Astrocyte (in vitro differentiated cells and primary cell): ENCODE measurements at regions not wholly inside any gene's neighbourhood (a gene's known extent, or its start where the extent isn't known, plus 50 kb on each side); places are given as distances from the start of the nearest gene placed in this dataset.

Experiments used
- DNase-seq: peaks from one replicate; pipeline ENCODE4 v3.0.0-alpha.2; 2010; ENCODE audit warnings: low read depth
- FAIRE-seq: peaks from 2 replicates; lab custom pipeline; 2011; peaks lifted over from hg19 to GRCh38; lab: Jason Lieb, UNC
- H2AFZ ChIP-seq: 2 replicates; pipeline ENCODE4 v1.6.0; 2012; ENCODE audit warnings: low read depth, low read length, inconsistent platforms
- H3K27ac ChIP-seq: 2 replicates; pipeline ENCODE4 v1.5.1; 2011; ENCODE audit warnings: low read depth, low read length, inconsistent platforms
- H3K27me3 ChIP-seq: 2 replicates; pipeline ENCODE4 v1.6.0; 2011; ENCODE audit warnings: low read length, inconsistent platforms; ENCODE audit not compliant: insufficient read depth
- H3K36me3 ChIP-seq: 2 replicates; pipeline ENCODE4 v1.5.1; 2011; ENCODE audit warnings: low read length, inconsistent platforms; ENCODE audit not compliant: insufficient read depth
- H3K4me1 ChIP-seq: 2 replicates; pipeline ENCODE4 v1.5.1; 2011; ENCODE audit warnings: low read length, inconsistent platforms; ENCODE audit not compliant: insufficient read depth
- H3K4me2 ChIP-seq: 2 replicates; pipeline ENCODE4 v1.6.0; 2012; ENCODE audit warnings: low read length, inconsistent platforms
- H3K4me3 ChIP-seq: 2 replicates; pipeline ENCODE4 v1.5.1; 2011; ENCODE audit warnings: low read depth, mild to moderate bottlenecking, low read length, inconsistent platforms; ENCODE audit not compliant: insufficient read depth
- H3K79me2 ChIP-seq: 2 replicates; pipeline ENCODE4 v1.6.0; 2012; ENCODE audit warnings: mild to moderate bottlenecking, low read length, inconsistent platforms; ENCODE audit not compliant: insufficient read depth
- H3K9ac ChIP-seq: 2 replicates; pipeline ENCODE4 v1.6.0; 2012; ENCODE audit warnings: mild to moderate bottlenecking, low read length, inconsistent platforms
- H3K9me3 ChIP-seq: 2 replicates; pipeline ENCODE4 v1.5.1; 2012; ENCODE audit warnings: low read depth, mild to moderate bottlenecking, low read length, inconsistent platforms; ENCODE audit not compliant: insufficient read depth
- H4K20me1 ChIP-seq: 2 replicates; pipeline ENCODE4 v1.6.0; 2012; ENCODE audit warnings: low read length, inconsistent platforms; ENCODE audit not compliant: insufficient read depth
- H3K27ac Mint-ChIP-seq: one replicate; pipeline ENCODE4 v1.8.0; 2021; ENCODE audit warnings: mild to moderate bottlenecking, mixed read lengths; ENCODE audit not compliant: unreplicated experiment
- H3K27me3 Mint-ChIP-seq: one replicate; pipeline ENCODE4 v1.8.0; 2021; ENCODE audit warnings: low read depth, mixed read lengths; ENCODE audit not compliant: unreplicated experiment
- H3K36me3 Mint-ChIP-seq: one replicate; pipeline ENCODE4 v1.8.0; 2021; ENCODE audit warnings: low read depth, mixed read lengths; ENCODE audit not compliant: unreplicated experiment
- H3K4me1 Mint-ChIP-seq: one replicate; pipeline ENCODE4 v1.8.0; 2021; ENCODE audit warnings: low read depth, mixed read lengths; ENCODE audit not compliant: unreplicated experiment
- H3K4me3 Mint-ChIP-seq: one replicate; pipeline ENCODE4 v1.8.0; 2021; ENCODE audit warnings: mild to moderate bottlenecking, moderate library complexity, mixed read lengths; ENCODE audit not compliant: unreplicated experiment
- H3K9me3 Mint-ChIP-seq: one replicate; pipeline ENCODE4 v1.8.0; 2021; ENCODE audit warnings: mild to moderate bottlenecking, mixed read lengths; ENCODE audit not compliant: unreplicated experiment
- CTCF ChIP-seq: IDR thresholded peaks from 2 replicates; pipeline ENCODE4 v1.5.1; 2011; ENCODE audit warnings: low read depth, mild to moderate bottlenecking, inconsistent platforms, low read length, moderate library complexity; ENCODE audit not compliant: insufficient read depth
- EZH2 ChIP-seq: IDR thresholded peaks from 2 replicates; pipeline ENCODE4 v1.6.1; 2012; ENCODE audit warnings: mild to moderate bottlenecking, low read length, inconsistent platforms; ENCODE audit not compliant: insufficient read depth

- Mint-ChIP-seq H3K4me1 (no peaks in the 10 kb centered on the region), H3K4me3 (no peak overlapping the region), H3K27me3 (no peaks in the 10 kb centered on the region), H3K9me3 (no peaks in the 10 kb centered on the region), H3K27ac (no peak overlapping the region), H3K36me3 (no peaks in the 10 kb centered on the region)
- Histone ChIP-seq H3K27ac (no peak overlapping the region), H4K20me1 (no peaks in the 10 kb centered on the region), H3K4me2 (no peak overlapping the region), H3K79me2 (no peaks in the 10 kb centered on the region), H3K9me3 (no peaks in the 10 kb centered on the region), H3K9ac (no peak overlapping the region), H3K4me1 (no peaks in the 10 kb centered on the region), H2AFZ (no peak overlapping the region), H3K36me3 (no peaks in the 10 kb centered on the region), H3K27me3 (no peaks in the 10 kb centered on the region), H3K4me3 (no peak overlapping the region)
- FAIRE-seq (no peak), DNase-seq (no peak)
- TF ChIP-seq EZH2, result no peak
- no peak for TF ChIP-seq CTCF
Measured at GRCh38 chr14:83885837-83886293, 1644.1 kb upstream of the FLRT2 start.

GRCh38 chr14:83887866-83888265 lies 1642.1 kb upstream of the FLRT2 start:
- Histone ChIP-seq H4K20me1 (no peaks in the 10 kb centered on the region), H3K4me1 (no peaks in the 10 kb centered on the region), H2AFZ (no peak overlapping the region), H3K27me3 (no peaks in the 10 kb centered on the region), H3K4me3 (no peak overlapping the region), H3K79me2 (no peaks in the 10 kb centered on the region), H3K27ac (no peak overlapping the region), H3K4me2 (no peak overlapping the region), H3K9me3 (no peaks in the 10 kb centered on the region), H3K36me3 (no peaks in the 10 kb centered on the region), H3K9ac (no peak overlapping the region)
- FAIRE-seq (no peak), DNase-seq (no peak)
- H3K9me3 Mint-ChIP-seq, result no peaks in the 10 kb centered on the region
- no peak overlapping the region for H3K4me3 Mint-ChIP-seq
- H3K27ac Mint-ChIP-seq, result no peak overlapping the region
- no peaks in the 10 kb centered on the region for H3K4me1 Mint-ChIP-seq
- H3K27me3 Mint-ChIP-seq, result no peaks in the 10 kb centered on the region
- no peak for TF ChIP-seq CTCF
- TF ChIP-seq EZH2, result no peak
- H3K36me3 Mint-ChIP-seq, result no peaks in the 10 kb centered on the region

GRCh38 chr14:83893447-83893846 lies 1636.5 kb upstream of the FLRT2 start:
- no peak overlapping the region for H3K4me3 Mint-ChIP-seq
- H3K27me3 Mint-ChIP-seq, result no peaks in the 10 kb centered on the region
- H4K20me1 ChIP-seq, result no peaks in the 10 kb centered on the region
- no peaks in the 10 kb centered on the region for H3K27me3 ChIP-seq
- H3K4me1 Mint-ChIP-seq, result no peaks in the 10 kb centered on the region
- H3K9me3 ChIP-seq, result no peaks in the 10 kb centered on the region
- H3K4me1 ChIP-seq, result no peaks in the 10 kb centered on the region
- H3K27ac ChIP-seq, result no peak overlapping the region
- H3K79me2 ChIP-seq, result no peaks in the 10 kb centered on the region
- no peak for FAIRE-seq
- H3K36me3 ChIP-seq, result no peaks in the 10 kb centered on the region
- no peak for DNase-seq
- no peak overlapping the region for H3K27ac Mint-ChIP-seq
- no peaks in the 10 kb centered on the region for H3K36me3 Mint-ChIP-seq
- no peak overlapping the region for H3K4me2 ChIP-seq
- no peak for TF ChIP-seq CTCF
- no peak for TF ChIP-seq EZH2
- no peaks in the 10 kb centered on the region for H3K9me3 Mint-ChIP-seq
- H3K9ac ChIP-seq, result no peak overlapping the region
- H2AFZ ChIP-seq, result no peak overlapping the region
- H3K4me3 ChIP-seq, result no peak overlapping the region
